DOHH2 (cell line): ENCODE measurements at regions not wholly inside any gene's neighbourhood (a gene's known extent, or its start where the extent isn't known, plus 50 kb on each side); places are given as distances from the start of the nearest gene placed in this dataset.

Source experiments
- EZH2phosphoT487 ChIP-seq: fragments of 200-600 bp; sonication (generic); IDR thresholded peaks from 2 replicates; pipeline ENCODE4 v1.6.1; 2017; ENCODE audit warnings: borderline replicate concordance, mild to moderate bottlenecking, antibody characterized with exemption, low read length, moderate library complexity, mixed read lengths
- TF ChIP-seq, protein P1 (sequence below): fragments of 200-600 bp; sonication (generic); IDR thresholded peaks from one replicate; pipeline ENCODE4 v1.5.1; 2014; ENCODE audit warnings: antibody characterized with exemption, mild to moderate bottlenecking, low read depth, low read length; ENCODE audit not compliant: poor library complexity, severe bottlenecking

- TF ChIP-seq, protein P1, sequence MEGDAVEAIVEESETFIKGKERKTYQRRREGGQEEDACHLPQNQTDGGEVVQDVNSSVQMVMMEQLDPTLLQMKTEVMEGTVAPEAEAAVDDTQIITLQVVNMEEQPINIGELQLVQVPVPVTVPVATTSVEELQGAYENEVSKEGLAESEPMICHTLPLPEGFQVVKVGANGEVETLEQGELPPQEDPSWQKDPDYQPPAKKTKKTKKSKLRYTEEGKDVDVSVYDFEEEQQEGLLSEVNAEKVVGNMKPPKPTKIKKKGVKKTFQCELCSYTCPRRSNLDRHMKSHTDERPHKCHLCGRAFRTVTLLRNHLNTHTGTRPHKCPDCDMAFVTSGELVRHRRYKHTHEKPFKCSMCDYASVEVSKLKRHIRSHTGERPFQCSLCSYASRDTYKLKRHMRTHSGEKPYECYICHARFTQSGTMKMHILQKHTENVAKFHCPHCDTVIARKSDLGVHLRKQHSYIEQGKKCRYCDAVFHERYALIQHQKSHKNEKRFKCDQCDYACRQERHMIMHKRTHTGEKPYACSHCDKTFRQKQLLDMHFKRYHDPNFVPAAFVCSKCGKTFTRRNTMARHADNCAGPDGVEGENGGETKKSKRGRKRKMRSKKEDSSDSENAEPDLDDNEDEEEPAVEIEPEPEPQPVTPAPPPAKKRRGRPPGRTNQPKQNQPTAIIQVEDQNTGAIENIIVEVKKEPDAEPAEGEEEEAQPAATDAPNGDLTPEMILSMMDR: no peak
- no peak for TF ChIP-seq EZH2phosphoT487
Observed at GRCh38 chr5:96265487-96265886, 167.6 kb downstream of the PCSK1 start.
